Mesendoderm (in vitro differentiated cells): ENCODE measurements at regions not wholly inside any gene's neighbourhood (a gene's known extent, or its start where the extent isn't known, plus 50 kb on each side); places are given as distances from the start of the nearest gene placed in this dataset.
"Not testable (repeated sequence)": the region's sequence is repeated elsewhere in the genome, so short reads cannot be mapped to it uniquely, and the experiment has no call there.

Experiments
- DNase-seq: peaks from one replicate; pipeline ENCODE4 v3.0.0; 2013
- H2AK5ac ChIP-seq: 2 replicates; pipeline ENCODE4 v1.6.1; 2013; ENCODE audit warnings: low read length, inconsistent platforms
- H2BK120ac ChIP-seq: 2 replicates; pipeline ENCODE4 v1.6.1; 2013; ENCODE audit warnings: low read depth, mild to moderate bottlenecking, low read length, moderate library complexity, mixed read lengths
- H2BK15ac ChIP-seq: replicated peaks from 2 replicates; pipeline ENCODE4 v1.6.1; 2013; ENCODE audit warnings: low read depth, mild to moderate bottlenecking, moderate library complexity
- H2BK5ac ChIP-seq: 2 replicates; pipeline ENCODE4 v1.6.1; 2013; ENCODE audit warnings: low read length, inconsistent platforms
- H3K18ac ChIP-seq: 2 replicates; pipeline ENCODE4 v1.6.1; 2013; ENCODE audit warnings: mild to moderate bottlenecking, low read length, mixed read lengths
- H3K23ac ChIP-seq: one replicate; pipeline ENCODE4 v1.6.1; 2013; ENCODE audit warnings: low read length
- H3K27ac ChIP-seq: 2 replicates; pipeline ENCODE4 v1.5.1; 2013; ENCODE audit warnings: low read depth, mild to moderate bottlenecking, inconsistent platforms, low read length, moderate library complexity
- H3K27me3 ChIP-seq: 2 replicates; pipeline ENCODE4 v1.6.1; 2013; ENCODE audit warnings: low read length, control low read depth, mild to moderate bottlenecking, inconsistent platforms; ENCODE audit not compliant: insufficient read depth, poor library complexity
- H3K36me3 ChIP-seq: 2 replicates; pipeline ENCODE4 v1.6.1; 2013; ENCODE audit warnings: low read length, inconsistent platforms; ENCODE audit not compliant: control insufficient read depth, insufficient read depth
- H3K4ac ChIP-seq: one replicate; pipeline ENCODE4 v1.6.1; 2013; ENCODE audit warnings: low read depth, mild to moderate bottlenecking, low read length, moderate library complexity
- H3K4me1 ChIP-seq: 2 replicates; pipeline ENCODE4 v1.6.1; 2013; ENCODE audit warnings: low read depth, low read length, inconsistent platforms; ENCODE audit not compliant: control insufficient read depth
- H3K4me2 ChIP-seq: 2 replicates; pipeline ENCODE4 v1.6.1; 2013; ENCODE audit warnings: low read length
- H3K4me3 ChIP-seq: 2 replicates; pipeline ENCODE4 v1.5.1; 2013; ENCODE audit warnings: mild to moderate bottlenecking, low read length
- H3K56ac ChIP-seq: one replicate; pipeline ENCODE4 v1.6.1; 2013; ENCODE audit warnings: low read length
- H3K79me1 ChIP-seq: 2 replicates; pipeline ENCODE4 v1.6.1; 2013; ENCODE audit warnings: low read length, inconsistent platforms
- H3K79me2 ChIP-seq: 2 replicates; pipeline ENCODE4 v1.6.1; 2013; ENCODE audit warnings: mild to moderate bottlenecking, low read length; ENCODE audit not compliant: control insufficient read depth, insufficient read depth
- H3K9ac ChIP-seq: 2 replicates; pipeline ENCODE4 v1.6.1; 2013; ENCODE audit warnings: low read length, inconsistent platforms
- H4K5ac ChIP-seq: one replicate; pipeline ENCODE4 v1.6.1; 2013; ENCODE audit warnings: low read length
- H4K8ac ChIP-seq: one replicate; pipeline ENCODE4 v1.6.1; 2013; ENCODE audit warnings: low read depth, mild to moderate bottlenecking, control low read depth, low read length, moderate library complexity
- WGBS: extraction: QIAGEN DNeasy Blood & Tissue Kit; methylation state at CpG from one replicate; pipeline ENCODE4 v1.1.7; 2013; ENCODE audit warnings: low lambda C conversion rate, missing lambda C conversion rate; ENCODE audit not compliant: insufficient coverage; ENCODE audit errors: extremely low coverage; 5-methylcytosine and 5-hydroxymethylcytosine counted together

DNA sequence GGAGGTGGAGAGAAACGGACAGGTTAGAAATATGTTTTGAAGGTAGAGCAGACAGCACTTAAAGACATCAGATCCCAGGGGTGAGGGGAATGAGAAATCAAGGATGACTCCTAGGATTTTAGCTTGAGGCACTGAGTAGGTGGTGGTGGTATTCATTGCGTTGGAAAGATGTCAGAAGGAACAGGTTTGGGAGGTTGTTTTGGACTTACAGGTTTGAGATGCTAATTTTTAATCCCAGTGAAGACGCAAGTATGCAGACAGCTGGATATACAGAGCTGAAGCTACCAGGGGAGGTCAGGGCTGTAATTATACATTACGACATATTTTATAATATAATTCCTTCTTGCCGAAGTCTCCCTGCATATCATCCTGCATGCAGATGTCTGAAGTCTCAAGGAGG is 433.3 kb downstream of the XYLT1 start:
- Histone ChIP-seq H3K56ac (no peak overlapping the region), H2BK120ac (no peak overlapping the region), H2BK5ac (no peak overlapping the region), H3K79me2 (no peaks in the 10 kb centered on the region), H3K79me1 (no peaks in the 10 kb centered on the region), H3K4me2 (no peak overlapping the region), H3K23ac (no peak overlapping the region), H3K36me3 (no peaks in the 10 kb centered on the region), H3K4ac (no peak overlapping the region), H2AK5ac (no peak overlapping the region), H3K18ac (no peak overlapping the region), H3K4me1 (no peaks in the 10 kb centered on the region), H3K27ac (no peak overlapping the region), H3K27me3 (no peaks in the 10 kb centered on the region), H3K4me3 (no peak overlapping the region), H3K9ac (no peak overlapping the region), H4K5ac (no peak overlapping the region), H4K8ac (no peak overlapping the region), H2BK15ac (no peak overlapping the region)
- DNase-seq, result no peak
- WGBS, result no CpG with 5 or more reads among the region's 5 CpGs

DNA sequence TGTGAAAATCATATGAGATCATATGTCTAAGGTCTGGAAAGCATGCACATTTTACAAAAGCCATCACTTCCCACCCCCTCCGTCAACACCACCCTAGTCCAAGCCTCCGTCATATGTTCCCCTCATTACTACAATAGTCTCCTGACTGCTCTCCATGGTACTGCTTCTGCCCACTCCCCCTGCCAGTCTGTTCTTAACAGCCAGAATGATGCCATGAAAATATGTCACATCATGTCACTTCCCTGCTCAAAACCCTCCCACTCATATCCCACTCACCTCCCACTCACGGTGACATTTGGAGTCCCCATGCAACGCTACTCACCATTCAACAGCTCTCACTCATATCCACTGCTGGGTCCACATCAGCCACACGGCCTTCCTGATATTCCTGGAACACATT is 432.3 kb downstream of the XYLT1 start:
- Histone ChIP-seq H3K9ac (no peak overlapping the region), H4K5ac (no peak overlapping the region), H3K4ac (no peak overlapping the region), H3K36me3 (no peaks in the 10 kb centered on the region), H3K4me1 (no peaks in the 10 kb centered on the region), H3K4me2 (no peak overlapping the region), H2BK120ac (no peak overlapping the region), H2AK5ac (no peak overlapping the region), H2BK15ac (no peak overlapping the region), H3K18ac (no peak overlapping the region), H3K56ac (no peak overlapping the region), H2BK5ac (no peak overlapping the region), H3K4me3 (no peak overlapping the region), H3K79me1 (no peaks in the 10 kb centered on the region), H3K79me2 (no peaks in the 10 kb centered on the region), H3K27me3 (no peaks in the 10 kb centered on the region), H3K23ac (no peak overlapping the region), H3K27ac (no peak overlapping the region), H4K8ac (no peak overlapping the region)
- no CpG with 5 or more reads among the region's 5 CpGs for WGBS
- DNase-seq, result peak; percentile 2

DNA sequence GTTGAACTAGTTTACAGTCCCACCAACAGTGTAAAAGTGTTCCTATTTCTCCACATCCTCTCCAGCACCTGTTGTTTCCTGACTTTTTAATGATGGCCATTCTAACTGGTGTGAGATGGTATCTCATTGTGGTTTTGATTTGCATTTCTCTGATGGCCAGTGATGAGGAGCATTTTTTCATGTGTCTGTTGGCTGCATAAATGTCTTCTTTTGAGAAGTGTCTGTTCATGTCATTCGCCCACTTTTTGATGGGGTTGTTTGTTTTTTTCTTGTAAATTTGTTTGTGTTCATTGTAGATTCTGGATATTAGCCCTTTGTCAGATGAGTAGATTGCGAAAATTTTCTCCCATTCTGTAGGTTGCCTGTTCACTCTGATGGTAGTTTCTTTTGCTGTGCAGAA is 421.7 kb downstream of the XYLT1 start:
- not testable (repeated sequence) for H4K8ac ChIP-seq, H3K23ac ChIP-seq, H3K27ac ChIP-seq, H2BK15ac ChIP-seq, H3K4me2 ChIP-seq, DNase-seq, H3K36me3 ChIP-seq, H2BK5ac ChIP-seq, H3K4ac ChIP-seq, H3K9ac ChIP-seq, H4K5ac ChIP-seq, H3K79me1 ChIP-seq, H3K27me3 ChIP-seq, H3K18ac ChIP-seq, H3K79me2 ChIP-seq, H3K56ac ChIP-seq, H2AK5ac ChIP-seq, H3K4me3 ChIP-seq, H2BK120ac ChIP-seq, H3K4me1 ChIP-seq
- WGBS, result no CpG with 5 or more reads among the region's 2 CpGs

DNA sequence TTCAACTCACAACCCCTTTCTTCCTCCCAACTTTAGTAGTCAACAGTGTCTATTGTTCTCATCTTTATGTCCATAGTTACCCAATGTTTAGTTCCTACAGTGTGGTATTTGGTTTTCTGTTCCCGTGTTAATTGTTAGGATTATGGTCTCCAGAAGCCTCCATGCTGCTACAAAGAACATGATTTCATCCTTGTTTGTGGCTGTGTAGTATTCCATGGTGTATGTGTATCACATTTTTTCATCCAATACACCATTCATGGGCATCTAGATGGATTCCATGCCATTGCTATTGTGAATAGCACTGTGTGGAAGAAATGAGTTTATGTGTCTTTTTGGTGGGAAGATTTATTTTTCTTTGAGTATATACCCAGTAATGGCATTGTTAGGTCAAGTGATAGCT is 420.3 kb downstream of the XYLT1 start:
- H3K23ac ChIP-seq, result no peak overlapping the region
- H2BK15ac ChIP-seq, result no peak overlapping the region
- no peak for DNase-seq
- no peaks in the 10 kb centered on the region for H3K27me3 ChIP-seq
- no peaks in the 10 kb centered on the region for H3K79me2 ChIP-seq
- no peak overlapping the region for H4K8ac ChIP-seq
- no CpG with 5 or more reads among the region's 1 CpG for WGBS
- no peak overlapping the region for H3K4me2 ChIP-seq
- H2AK5ac ChIP-seq, result no peak overlapping the region
- H3K27ac ChIP-seq, result no peak overlapping the region
- H3K4me1 ChIP-seq, result no peaks in the 10 kb centered on the region
- H3K79me1 ChIP-seq, result no peaks in the 10 kb centered on the region
- H3K4ac ChIP-seq, result no peak overlapping the region
- H3K18ac ChIP-seq, result no peak overlapping the region
- no peak overlapping the region for H3K56ac ChIP-seq
- H3K9ac ChIP-seq, result no peak overlapping the region
- H3K36me3 ChIP-seq, result no peaks in the 10 kb centered on the region
- H3K4me3 ChIP-seq, result no peak overlapping the region
- no peak overlapping the region for H2BK5ac ChIP-seq
- H4K5ac ChIP-seq, result no peak overlapping the region
- no peak overlapping the region for H2BK120ac ChIP-seq
